ENCODE measurements at regions not wholly inside any gene's neighbourhood (a gene's known extent, or its start where the extent isn't known, plus 50 kb on each side); places are given as distances from the start of the nearest gene placed in this dataset.

GRCh38 chr1:81387446-81387845, 413.3 kb upstream of the ADGRL2 start:
- no peak for DNase-seq

GRCh38 chr1:81382561-81382960, 418.2 kb upstream of the ADGRL2 start:
- no peak for DNase-seq

- no peak for DNase-seq
Measured at GRCh38 chr1:81381881-81382280, 418.9 kb upstream of the ADGRL2 start.

- DNase-seq: no peak
Measured at GRCh38 chr1:81380436-81380835, 420.3 kb upstream of the ADGRL2 start.

GRCh38 chr1:81379430-81379829, 421.3 kb upstream of the ADGRL2 start:
- DNase-seq: no peak

DNA sequence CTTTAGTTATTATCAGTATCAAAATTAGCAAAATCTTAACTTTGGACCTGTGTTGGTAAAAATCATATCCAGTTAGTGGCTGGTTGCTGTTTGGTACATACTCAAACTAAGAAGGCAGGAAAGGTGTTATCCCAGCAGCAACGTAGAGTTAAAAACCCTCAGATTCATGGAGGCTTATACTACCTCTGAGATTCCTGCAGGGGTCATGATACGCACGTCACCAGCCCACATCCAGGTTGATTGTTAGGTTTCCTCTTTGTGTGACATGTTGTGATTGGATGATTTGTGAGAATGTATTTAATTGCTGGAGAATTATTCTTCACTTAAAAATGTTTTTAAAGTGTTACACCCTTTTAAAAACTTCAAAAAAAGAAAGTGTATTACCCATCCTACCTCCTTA, 423.3 kb upstream of the ADGRL2 start:
- DNase-seq: no peak

DNA sequence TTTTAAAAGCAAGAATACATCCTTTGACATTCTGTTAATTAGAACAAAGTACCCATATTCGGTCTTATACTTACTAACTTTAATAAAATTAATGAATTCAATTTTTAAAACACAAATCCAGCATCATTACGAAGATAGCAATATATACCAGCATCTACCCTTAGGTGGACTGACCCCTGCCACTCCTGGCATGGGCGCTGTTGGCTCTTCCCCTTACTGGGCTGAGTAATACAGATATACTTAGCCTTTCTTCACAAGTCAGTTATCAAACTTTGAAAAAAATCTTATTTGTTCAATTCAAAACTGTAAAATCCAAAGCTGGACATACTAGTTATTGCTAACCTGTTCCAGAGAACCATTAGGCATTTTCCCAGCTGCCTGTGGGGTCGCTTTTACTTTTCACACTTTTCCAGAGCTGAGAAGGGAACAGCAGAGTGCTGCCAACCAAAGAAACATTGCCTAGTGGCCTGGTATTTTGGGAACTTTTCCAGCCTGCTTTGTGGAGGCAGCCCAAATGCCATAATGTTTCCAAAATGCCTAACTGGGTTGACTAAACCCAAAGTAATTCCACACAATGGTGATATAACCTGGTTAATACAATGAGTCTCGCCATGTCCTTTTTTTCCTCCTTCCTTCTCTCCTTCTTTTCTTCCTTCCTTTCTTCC, 424.7 kb upstream of the ADGRL2 start:
- DNase-seq: no peak

GRCh38 chr1:81374481-81374880, 426.3 kb upstream of the ADGRL2 start:
- no peak for DNase-seq

- no peak for DNase-seq
Measured at GRCh38 chr1:81371864-81372263, 428.9 kb upstream of the ADGRL2 start.

- no peak for DNase-seq
Measured at GRCh38 chr1:81369833-81370232, 430.9 kb upstream of the ADGRL2 start.

GRCh38 chr1:81366173-81366572, 434.6 kb upstream of the ADGRL2 start:
- DNase-seq: no peak

GRCh38 chr1:81364088-81364487, 436.6 kb upstream of the ADGRL2 start:
- no peak for DNase-seq

- no peak for DNase-seq
Measured at GRCh38 chr1:81358151-81358550, 442.6 kb upstream of the ADGRL2 start.

- DNase-seq: no peak
Measured at GRCh38 chr1:81351864-81352263, 448.9 kb upstream of the ADGRL2 start.

GRCh38 chr1:81349194-81349965, 451.4 kb upstream of the ADGRL2 start:
- no peak for DNase-seq

- no peak for DNase-seq
Measured at GRCh38 chr1:81345110-81345509, 455.6 kb upstream of the ADGRL2 start.

- no peak for DNase-seq
Measured at GRCh38 chr1:81340239-81340638, 460.5 kb upstream of the ADGRL2 start.

DNA sequence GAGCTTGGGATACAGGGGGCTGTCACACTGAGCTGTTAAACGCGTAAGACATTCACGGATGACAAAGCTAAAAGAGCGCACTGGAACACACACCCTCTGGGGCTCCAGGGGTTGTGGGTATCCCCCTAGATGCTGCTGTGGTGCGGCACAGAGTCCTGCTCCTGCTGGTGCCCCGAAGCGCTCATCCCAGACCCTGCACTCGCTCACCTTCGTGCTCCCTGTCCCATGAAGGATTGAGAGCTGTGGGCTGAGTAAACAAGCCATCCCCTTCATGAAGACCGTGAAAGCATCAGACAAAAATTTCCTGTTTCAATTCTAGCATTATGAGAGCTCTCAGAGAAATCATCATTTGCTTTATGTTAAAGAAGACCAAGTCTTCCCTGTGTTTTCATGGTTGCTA, 463.5 kb upstream of the ADGRL2 start:
- DNase-seq: no peak

GRCh38 chr1:81335876-81336275, 464.9 kb upstream of the ADGRL2 start:
- no peak for DNase-seq

GRCh38 chr1:81330521-81330920, 470.2 kb upstream of the ADGRL2 start:
- no peak for DNase-seq

DNA sequence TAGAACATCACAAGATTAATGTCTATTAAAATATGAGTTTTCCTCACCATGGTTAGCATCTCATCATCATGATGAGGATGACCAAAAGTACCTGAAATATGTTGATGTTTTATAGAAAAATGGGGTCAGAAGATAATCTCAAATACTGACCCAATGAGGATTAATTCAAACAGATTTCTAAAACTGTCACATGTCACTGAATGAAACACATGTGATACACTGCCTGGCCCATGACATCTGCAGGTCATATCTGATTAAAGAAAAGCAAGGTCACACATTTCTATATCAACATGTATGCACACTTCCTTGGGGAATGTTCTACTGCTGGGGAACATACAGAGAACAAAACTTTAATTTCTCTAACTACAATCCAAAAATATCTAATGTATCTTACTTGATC, 470.6 kb upstream of the ADGRL2 start:
- DNase-seq: no peak

DNA sequence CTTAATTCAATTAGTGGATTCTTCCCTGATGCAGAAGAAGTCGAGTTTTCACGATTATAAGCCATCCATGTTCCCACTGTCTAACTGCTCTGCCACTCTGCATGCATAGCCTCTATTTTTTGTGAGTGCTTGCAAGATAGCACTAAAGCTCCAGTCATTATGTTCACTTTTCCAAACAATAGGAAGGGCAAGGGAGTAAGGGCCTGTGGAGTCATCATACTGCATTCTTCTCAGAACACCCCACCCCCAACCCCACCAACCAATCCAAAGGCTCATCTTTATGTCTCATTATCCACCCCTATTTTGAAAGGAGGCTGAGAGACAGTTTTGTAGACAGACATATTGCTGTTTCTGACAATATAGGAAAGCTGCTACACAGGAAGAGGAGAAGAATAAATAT, 471.7 kb upstream of the ADGRL2 start:
- no peak for DNase-seq

DNA sequence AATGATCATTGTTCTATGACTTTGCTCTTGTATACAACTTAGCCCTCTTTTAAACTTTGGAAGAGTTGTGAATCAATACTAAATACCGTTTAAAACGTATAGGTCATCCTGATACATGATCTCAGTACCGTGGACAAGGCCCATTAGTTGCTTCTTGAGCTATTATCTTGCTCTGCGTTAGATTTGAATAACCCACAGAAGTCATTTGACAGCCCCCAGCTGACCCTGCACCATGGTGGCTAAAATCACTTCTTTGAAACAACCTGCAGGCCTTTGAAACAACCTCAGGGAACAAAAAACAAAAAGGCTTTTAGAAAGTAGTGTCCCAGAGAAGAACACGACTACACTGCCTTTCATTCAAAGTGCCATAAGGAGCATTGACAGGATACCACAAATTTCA, 473.0 kb upstream of the ADGRL2 start:
- DNase-seq: no peak

DNA sequence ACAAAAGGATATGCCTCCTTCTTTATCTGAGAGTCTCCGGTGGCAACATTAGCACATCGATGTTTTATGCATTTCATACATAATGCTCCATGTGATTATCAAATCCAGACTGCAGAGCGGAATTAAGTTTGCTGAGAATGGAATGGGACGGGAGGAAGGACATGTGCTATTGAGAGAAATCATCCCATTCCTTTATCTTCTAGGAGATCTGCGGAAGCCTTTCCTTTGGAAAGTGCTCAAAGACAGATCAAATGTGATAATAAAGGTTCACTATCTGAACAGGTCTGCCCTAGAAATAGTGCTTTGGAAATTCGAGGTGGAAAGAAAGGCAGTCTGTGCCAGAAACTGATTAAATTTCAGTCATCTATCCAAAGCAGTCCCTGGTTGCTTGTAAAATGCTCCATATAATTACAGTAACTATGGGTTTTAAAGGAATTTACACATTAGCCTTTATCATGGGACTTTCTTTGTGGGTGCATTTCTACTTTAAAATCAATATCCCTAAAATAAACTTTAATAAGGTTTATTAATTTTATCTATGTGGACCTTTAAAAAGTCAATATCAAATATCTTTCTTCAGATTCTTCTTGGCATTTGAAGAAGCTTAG, 473.5 kb upstream of the ADGRL2 start:
- no peak for DNase-seq

Measured in left kidney (tissue), 1 donor.